ENCODE measurements at regions not wholly inside any gene's neighbourhood (a gene's known extent, or its start where the extent isn't known, plus 50 kb on each side); places are given as distances from the start of the nearest gene placed in this dataset.

DNA sequence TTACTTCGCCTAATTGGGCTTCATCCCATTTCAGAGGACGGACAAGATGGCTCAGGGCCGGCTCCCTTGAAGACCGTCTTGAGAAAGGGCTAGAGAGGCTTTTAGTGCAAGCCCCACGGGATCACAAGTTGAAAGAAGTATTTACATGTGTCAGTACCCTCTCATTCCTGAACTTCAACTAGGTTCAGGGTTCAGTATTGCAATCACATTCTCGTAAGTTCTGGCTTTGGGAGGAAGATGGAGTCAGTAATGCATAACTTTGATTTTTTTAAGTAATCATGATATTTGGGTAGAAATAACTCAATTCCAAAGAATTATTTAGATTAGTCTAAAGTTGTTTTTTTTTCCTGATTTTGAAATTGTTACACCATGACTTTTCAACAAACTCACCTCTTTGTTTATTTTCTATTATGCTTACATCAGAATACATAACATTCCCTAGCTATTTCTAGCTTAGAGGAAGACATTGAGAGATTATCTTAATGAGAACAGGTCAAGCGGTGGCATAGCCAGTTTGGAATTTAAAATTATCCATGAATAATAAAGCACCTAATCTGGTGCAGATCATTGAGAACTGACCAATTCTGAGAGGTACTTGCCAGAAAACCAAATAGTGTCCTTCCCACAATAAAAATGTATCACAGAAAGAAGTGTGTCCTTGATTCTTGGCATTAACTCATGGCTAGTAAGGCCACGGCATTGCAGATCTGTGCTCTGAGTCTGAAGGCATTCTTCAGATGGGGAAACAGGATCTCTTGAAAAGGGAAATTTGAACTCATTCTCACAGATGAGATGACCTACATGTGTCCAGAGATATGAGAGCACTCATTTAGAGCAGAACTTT is 92.1 kb upstream of the BLID start:
- TF ChIP-seq, protein P1, sequence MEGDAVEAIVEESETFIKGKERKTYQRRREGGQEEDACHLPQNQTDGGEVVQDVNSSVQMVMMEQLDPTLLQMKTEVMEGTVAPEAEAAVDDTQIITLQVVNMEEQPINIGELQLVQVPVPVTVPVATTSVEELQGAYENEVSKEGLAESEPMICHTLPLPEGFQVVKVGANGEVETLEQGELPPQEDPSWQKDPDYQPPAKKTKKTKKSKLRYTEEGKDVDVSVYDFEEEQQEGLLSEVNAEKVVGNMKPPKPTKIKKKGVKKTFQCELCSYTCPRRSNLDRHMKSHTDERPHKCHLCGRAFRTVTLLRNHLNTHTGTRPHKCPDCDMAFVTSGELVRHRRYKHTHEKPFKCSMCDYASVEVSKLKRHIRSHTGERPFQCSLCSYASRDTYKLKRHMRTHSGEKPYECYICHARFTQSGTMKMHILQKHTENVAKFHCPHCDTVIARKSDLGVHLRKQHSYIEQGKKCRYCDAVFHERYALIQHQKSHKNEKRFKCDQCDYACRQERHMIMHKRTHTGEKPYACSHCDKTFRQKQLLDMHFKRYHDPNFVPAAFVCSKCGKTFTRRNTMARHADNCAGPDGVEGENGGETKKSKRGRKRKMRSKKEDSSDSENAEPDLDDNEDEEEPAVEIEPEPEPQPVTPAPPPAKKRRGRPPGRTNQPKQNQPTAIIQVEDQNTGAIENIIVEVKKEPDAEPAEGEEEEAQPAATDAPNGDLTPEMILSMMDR (IDR thresholded peaks at IDR 0.05; ENCODE audit: borderline replicate concordance, extremely low read depth, low read length, poor library complexity, severe bottlenecking), result no peak
- no peak for TF ChIP-seq EZH2 (IDR thresholded peaks at IDR 0.05; ENCODE audit: borderline replicate concordance, low read depth, low read length, severe bottlenecking)
